Ovary (tissue), 7 donors: ENCODE measurements at regions not wholly inside any gene's neighbourhood (a gene's known extent, or its start where the extent isn't known, plus 50 kb on each side); places are given as distances from the start of the nearest gene placed in this dataset.

Experiments used
- DNase-seq, 5 donors: peaks; one replicate each; pipeline ENCODE4 v3.0.0-alpha.2; 2019 to 2020
- H3K27ac ChIP-seq, 2 donors: fragments of 200-600 bp; one replicate each; pipeline versions ENCODE4 v1.5.1 to v1.8.0; 2019 to 2022
- H3K27me3 ChIP-seq: fragments of 200-600 bp; one replicate; pipeline ENCODE4 v1.8.0; 2022
- H3K36me3 ChIP-seq: fragments of 200-600 bp; sonication (generic); one replicate; pipeline ENCODE4 v1.5.1; 2019
- H3K4me1 ChIP-seq: one replicate; pipeline ENCODE4 v1.8.1; 2013; ENCODE audit warnings: mild to moderate bottlenecking, moderate library complexity; ENCODE audit not compliant: insufficient read depth
- H3K4me3 ChIP-seq: fragments of 200-600 bp; sonication (generic); one replicate; pipeline ENCODE4 v1.5.1; 2017
- H3K9me3 ChIP-seq, 2 donors: fragments of 200-600 bp in 1 of 2; sonication (generic) in 1 of 2; one replicate each; pipeline versions ENCODE4 v1.5.1 to v1.8.1; 2013 to 2019; ENCODE audit warnings: mild to moderate bottlenecking in 1 of 2, moderate library complexity in 1 of 2
- EP300 ChIP-seq: sonication (generic); formaldehyde crosslinking; IDR thresholded peaks from one replicate; pipeline ENCODE4 v1.6.1; 2017; ENCODE audit warnings: antibody characterized with exemption
- POLR2A ChIP-seq: fragments of 450-650 bp; IDR thresholded peaks from one replicate; pipeline ENCODE4 v1.6.1; 2017; ENCODE audit warnings: antibody characterized with exemption, mild to moderate bottlenecking, moderate library complexity
- WGBS, 3 donors: extraction: QIAGEN DNeasy Blood & Tissue Kit in 1 of 3; methylation state at CpG; one replicate each; pipeline versions ENCODE4 v1.1.5 to v1.1.7; 2013 to 2017; 5-methylcytosine and 5-hydroxymethylcytosine counted together
- intact Hi-C, 4 donors: fragments of 100-400 bp; cut with DNase I; formaldehyde crosslinking; loops; one replicate each; pipeline versions ENCODE4 v1.11.0 to v1.15.1; 2022 to 2023
- TF ChIP-seq, protein P1 (sequence below), 3 donors: fragments of 450-650 bp in 2 of 3; fragments of 200-600 bp in 1 of 3; IDR thresholded peaks; one replicate each; pipeline versions ENCODE4 v1.5.1 to v1.8.0; 2016 to 2022; ENCODE audit warnings: antibody characterized with exemption in 3 of 3, mild to moderate bottlenecking in 1 of 3
- donor health status: DM: no; HTN: no; CAD: no; lungs with moderate emphysema.
- donor health status: DM: no; HTN: no; CAD: no.
- donor health status: Bipolar disorder and iron deficiency.
- donor health status: DM: no; HTN: no; CAD: no.
- donor health status: DM: yes; HTN: yes; CAD: no.

DNA sequence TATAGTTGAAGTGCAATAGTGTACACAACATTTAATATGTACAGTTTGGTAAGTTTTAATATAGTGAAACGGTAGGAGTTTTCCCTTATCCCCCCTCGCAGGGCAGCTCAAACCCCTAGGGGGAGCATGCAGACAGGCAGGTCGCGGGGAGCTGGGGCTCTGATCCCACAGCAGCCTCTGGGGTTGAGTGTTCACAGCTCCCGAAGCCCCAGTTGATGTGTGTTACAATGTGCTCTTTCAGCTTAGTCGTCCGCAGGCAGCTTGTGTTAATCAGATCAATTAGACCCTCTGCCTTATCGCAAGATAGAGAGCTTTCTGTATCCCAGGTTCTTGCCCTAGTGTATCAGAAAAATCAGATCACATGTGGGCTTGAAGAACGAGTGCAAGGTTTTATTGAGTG lies 143.1 kb upstream of the CHRNA7 start:
- intact Hi-C loops = no loop called here
- Histone ChIP-seq H3K4me3 (no peak overlapping the region), H3K9me3 (no peaks in the 10 kb centered on the region), H3K27ac (no peak overlapping the region), H3K36me3 (no peaks in the 10 kb centered on the region), H3K27me3 (no peaks in the 10 kb centered on the region), H3K4me1 (no peaks in the 10 kb centered on the region)
- WGBS, 3 donors = 13 to 19% (median 17%) methylated on average over 9 of the region's 9 CpGs
- DNase-seq = no peak
- no peak for TF ChIP-seq EP300
- TF ChIP-seq, protein P1, sequence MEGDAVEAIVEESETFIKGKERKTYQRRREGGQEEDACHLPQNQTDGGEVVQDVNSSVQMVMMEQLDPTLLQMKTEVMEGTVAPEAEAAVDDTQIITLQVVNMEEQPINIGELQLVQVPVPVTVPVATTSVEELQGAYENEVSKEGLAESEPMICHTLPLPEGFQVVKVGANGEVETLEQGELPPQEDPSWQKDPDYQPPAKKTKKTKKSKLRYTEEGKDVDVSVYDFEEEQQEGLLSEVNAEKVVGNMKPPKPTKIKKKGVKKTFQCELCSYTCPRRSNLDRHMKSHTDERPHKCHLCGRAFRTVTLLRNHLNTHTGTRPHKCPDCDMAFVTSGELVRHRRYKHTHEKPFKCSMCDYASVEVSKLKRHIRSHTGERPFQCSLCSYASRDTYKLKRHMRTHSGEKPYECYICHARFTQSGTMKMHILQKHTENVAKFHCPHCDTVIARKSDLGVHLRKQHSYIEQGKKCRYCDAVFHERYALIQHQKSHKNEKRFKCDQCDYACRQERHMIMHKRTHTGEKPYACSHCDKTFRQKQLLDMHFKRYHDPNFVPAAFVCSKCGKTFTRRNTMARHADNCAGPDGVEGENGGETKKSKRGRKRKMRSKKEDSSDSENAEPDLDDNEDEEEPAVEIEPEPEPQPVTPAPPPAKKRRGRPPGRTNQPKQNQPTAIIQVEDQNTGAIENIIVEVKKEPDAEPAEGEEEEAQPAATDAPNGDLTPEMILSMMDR (IDR thresholded peaks at IDR 0.05) = no peak

DNA sequence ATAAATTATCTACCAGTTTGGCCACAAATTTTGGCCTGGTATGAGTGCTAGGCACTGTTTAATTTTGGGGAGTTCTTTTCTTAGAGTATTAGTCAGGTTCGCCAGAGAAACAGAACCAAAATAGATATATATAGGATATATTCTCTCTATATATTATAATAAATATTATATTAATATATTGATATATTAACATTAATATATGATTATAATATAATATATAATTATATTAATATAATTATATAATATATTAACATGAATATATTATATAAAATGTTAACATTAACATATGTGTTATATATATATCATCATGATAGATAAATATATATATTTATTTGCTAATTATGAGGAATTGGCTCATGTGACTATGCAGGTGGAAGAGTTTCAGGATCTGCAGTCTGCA lies 137.8 kb upstream of the CHRNA7 start:
- no peak for DNase-seq
- Histone ChIP-seq H3K4me3 (no peak overlapping the region), H3K36me3 (no peaks in the 10 kb centered on the region), H3K9me3 (no peaks in the 10 kb centered on the region), H3K27ac (no peak overlapping the region), H3K4me1 (no peaks in the 10 kb centered on the region), H3K27me3 (no peaks in the 10 kb centered on the region)
- WGBS, 3 donors = 90 to 93% (median 92%) methylated on average over 1 of the region's 1 CpG
- TF ChIP-seq EP300 (no peak), POLR2A (no peak)
- TF ChIP-seq, protein P1 (IDR thresholded peaks at IDR 0.05) = no peak
- intact Hi-C loops = no loop called here

DNA sequence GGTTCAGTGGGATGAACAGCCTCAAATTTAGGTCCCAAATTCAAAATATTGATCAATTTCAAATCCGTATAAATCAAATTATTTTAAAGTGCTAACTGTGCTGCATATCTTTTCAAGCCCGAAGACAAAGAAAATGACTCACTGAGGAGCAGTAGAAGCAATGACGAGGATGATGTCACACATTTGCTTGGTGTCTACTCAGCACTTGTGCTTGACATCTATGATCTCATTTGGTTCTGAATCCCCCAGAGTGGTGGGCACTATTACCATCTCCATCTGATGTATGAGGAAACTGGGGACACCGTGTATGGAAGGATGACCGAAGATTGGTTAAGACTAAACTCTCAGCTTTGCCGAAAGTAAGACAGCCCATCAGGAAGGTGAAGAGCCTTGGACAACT lies 136.5 kb upstream of the CHRNA7 start:
- no peak overlapping the region for H3K27ac ChIP-seq
- DNase-seq = no peak
- intact Hi-C loops = no loop called here
- H3K4me1 ChIP-seq = no peaks in the 10 kb centered on the region
- TF ChIP-seq, protein P1 (IDR thresholded peaks at IDR 0.05) = no peak
- no peak for TF ChIP-seq POLR2A
- no peak for TF ChIP-seq EP300
- no peaks in the 10 kb centered on the region for H3K36me3 ChIP-seq
- H3K9me3 ChIP-seq = no peaks in the 10 kb centered on the region
- H3K27me3 ChIP-seq = no peaks in the 10 kb centered on the region
- H3K4me3 ChIP-seq = no peak overlapping the region
- 88 to 93% (median 88%) methylated on average over 6 of the region's 6 CpGs for WGBS, 3 donors

DNA sequence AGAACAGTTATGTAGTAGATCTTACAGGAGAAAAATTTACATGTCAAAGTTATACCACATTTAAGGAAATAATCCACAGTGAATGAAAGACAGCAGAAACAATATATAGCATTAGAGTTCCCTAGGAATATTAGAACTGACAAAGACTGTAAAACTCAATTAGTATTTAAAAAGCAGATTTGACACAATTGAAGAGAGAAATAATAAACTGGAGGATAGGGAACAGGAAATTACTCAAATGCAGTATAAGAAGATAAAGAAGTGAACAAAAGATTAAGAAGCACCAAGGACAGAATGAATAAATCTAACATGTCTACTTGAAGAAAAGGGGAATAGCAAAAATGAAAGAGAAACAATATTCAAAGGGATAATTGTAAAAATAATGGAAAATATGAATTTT lies 132.6 kb upstream of the CHRNA7 start:
- Histone ChIP-seq H3K27me3 (no peaks in the 10 kb centered on the region), H3K4me3 (no peak overlapping the region), H3K4me1 (no peaks in the 10 kb centered on the region), H3K36me3 (no peaks in the 10 kb centered on the region), H3K9me3 (no peaks in the 10 kb centered on the region), H3K27ac (no peak overlapping the region)
- TF ChIP-seq EP300 = no peak
- TF ChIP-seq, protein P1 (IDR thresholded peaks at IDR 0.05) = no peak
- DNase-seq = no peak
- intact Hi-C loops = no loop called here

DNA sequence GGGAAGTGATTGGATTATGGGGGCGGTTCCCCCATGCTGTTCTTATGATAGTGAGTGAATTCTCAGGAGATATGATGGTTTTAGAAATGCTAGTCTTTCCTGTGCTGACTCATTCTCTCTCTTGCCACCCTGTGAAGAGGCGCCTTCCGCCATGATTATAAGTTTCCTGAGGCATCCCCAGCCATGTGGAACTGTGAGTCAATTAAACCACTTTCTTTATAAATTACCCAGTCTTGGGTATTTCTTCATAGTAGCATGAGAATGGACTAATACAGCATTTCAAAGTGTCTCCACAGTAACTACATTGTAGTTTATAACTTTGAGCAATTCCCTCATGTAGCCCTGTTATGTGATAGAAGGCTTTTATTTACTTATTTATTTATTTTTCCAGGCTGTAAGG lies 128.8 kb upstream of the CHRNA7 start:
- no peak for TF ChIP-seq EP300
- TF ChIP-seq, protein P1 (IDR thresholded peaks at IDR 0.05) = no peak
- Histone ChIP-seq H3K27ac (no peak overlapping the region), H3K9me3 (no peaks in the 10 kb centered on the region), H3K27me3 (no peaks in the 10 kb centered on the region), H3K4me3 (no peak overlapping the region), H3K4me1 (no peaks in the 10 kb centered on the region), H3K36me3 (no peaks in the 10 kb centered on the region)
- WGBS, 3 donors = 91 to 95% (median 94%) methylated on average over 3 of the region's 3 CpGs
- intact Hi-C loops = no loop called here
- no peak for DNase-seq
